ENCODE measurements at regions not wholly inside any gene's neighbourhood (a gene's known extent, or its start where the extent isn't known, plus 50 kb on each side); places are given as distances from the start of the nearest gene placed in this dataset.

- Histone ChIP-seq H3K27me3 (ENCODE audit: control insufficient read depth, insufficient read depth, low read length) (no peaks in the 10 kb centered on the region), H3K36me3 (ENCODE audit: control insufficient read depth, insufficient read depth, low read length) (no peaks in the 10 kb centered on the region), H3K27ac (ENCODE audit: insufficient read depth, low read length, poor library complexity, severe bottlenecking) (no peak overlapping the region), H3K9me3 (ENCODE audit: control insufficient read depth in 2 of 2, low read length in 2 of 2) (no peaks in the 10 kb centered on the region), H3K4me3 (ENCODE audit: low read depth, low read length) (no peak overlapping the region), H3K4me1 (ENCODE audit: control insufficient read depth, insufficient read depth, low read length, poor library complexity, severe bottlenecking) (no peaks in the 10 kb centered on the region)
- Mint-ChIP-seq H3K9me3 (peaks cover 0 to 8% (median 5%) of the 10 kb centered on the region in 7 donors), H3K36me3 (no peaks in the 10 kb centered on the region), H3K4me1 (peaks cover 0 to 2% (median 0%) of the 10 kb centered on the region in 4 donors), H3K4me3 (no peak overlapping the region), H3K27me3 (no peaks in the 10 kb centered on the region), H3K27ac (no peak overlapping the region)
- ATAC-seq (ENCODE audit: low read depth in 2 of 2) (no peak), DNase-seq (no peak)
Observed at GRCh38 chr6:132003516-132004178, 52.5 kb upstream of the CCN2 start.
